ENCODE measurements at regions not wholly inside any gene's neighbourhood (a gene's known extent, or its start where the extent isn't known, plus 50 kb on each side); places are given as distances from the start of the nearest gene placed in this dataset.
"Not testable (repeated sequence)": the region's sequence is repeated elsewhere in the genome, so short reads cannot be mapped to it uniquely, and the experiment has no call there.

GRCh38 chr1:229167318-229167717 is 103.6 kb upstream of the RAB4A start:
- DNase-seq (no peak), ATAC-seq (no peak)
- H3K4me3 Mint-ChIP-seq, result no peak overlapping the region
- no peaks in the 10 kb centered on the region for H3K36me3 ChIP-seq (ENCODE audit: control insufficient read depth in 2 of 3, insufficient read depth in 3 of 3, low read length in 3 of 3)
- H3K9me3 ChIP-seq (ENCODE audit: control insufficient read depth in 2 of 3, low read length in 3 of 3), result no peaks in the 10 kb centered on the region
- no peaks in the 10 kb centered on the region for H3K4me1 ChIP-seq (ENCODE audit: control insufficient read depth in 2 of 2, insufficient read depth in 2 of 2, low read length in 2 of 2)
- peaks cover 0 to 7% (median 5%) of the 10 kb centered on the region in 7 donors for H3K4me1 Mint-ChIP-seq
- no peaks in the 10 kb centered on the region for H3K36me3 Mint-ChIP-seq
- H3K4me3 ChIP-seq (ENCODE audit: low read length), result no peak overlapping the region
- ChIA-PET CTCF (no interaction called here), POLR2A (no interaction called here)
- H3K27me3 ChIP-seq (ENCODE audit: control insufficient read depth in 2 of 2, insufficient read depth in 2 of 2, low read length in 2 of 2), result no peaks in the 10 kb centered on the region
- H3K27me3 Mint-ChIP-seq, result peaks cover 0 to 4% (median 0%) of the 10 kb centered on the region in 5 donors
- intact Hi-C loops (cut with micrococcal nuclease), result no loop called here
- H3K27ac Mint-ChIP-seq, result peak overlapping the region in 1 of 9 donors; percentile 53
- no peak overlapping the region for H3K27ac ChIP-seq (ENCODE audit: low read depth, low read length)
- peaks cover 0 to 1% (median 0%) of the 10 kb centered on the region in 11 donors for H3K9me3 Mint-ChIP-seq

DNA sequence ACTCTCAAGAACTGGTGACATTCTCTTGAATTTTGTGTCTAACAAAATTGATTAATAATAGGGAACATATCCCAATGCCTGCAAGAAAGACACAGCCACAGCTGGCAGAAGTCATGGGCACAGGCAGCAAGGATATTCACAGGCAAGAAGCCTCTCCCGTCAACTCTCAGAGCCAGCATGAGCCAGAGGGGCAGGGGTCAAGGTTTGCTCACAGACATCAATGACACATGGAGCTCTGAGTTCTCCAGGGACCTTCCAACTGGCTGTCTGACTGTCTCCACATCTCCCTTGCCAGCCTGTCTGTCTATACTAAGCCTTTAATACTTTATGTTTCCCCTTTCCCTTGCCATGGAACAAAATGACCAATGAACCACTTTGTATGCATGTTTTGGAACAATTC is 101.5 kb upstream of the RAB4A start:
- no peak overlapping the region for H3K4me3 ChIP-seq (ENCODE audit: low read length)

DNA sequence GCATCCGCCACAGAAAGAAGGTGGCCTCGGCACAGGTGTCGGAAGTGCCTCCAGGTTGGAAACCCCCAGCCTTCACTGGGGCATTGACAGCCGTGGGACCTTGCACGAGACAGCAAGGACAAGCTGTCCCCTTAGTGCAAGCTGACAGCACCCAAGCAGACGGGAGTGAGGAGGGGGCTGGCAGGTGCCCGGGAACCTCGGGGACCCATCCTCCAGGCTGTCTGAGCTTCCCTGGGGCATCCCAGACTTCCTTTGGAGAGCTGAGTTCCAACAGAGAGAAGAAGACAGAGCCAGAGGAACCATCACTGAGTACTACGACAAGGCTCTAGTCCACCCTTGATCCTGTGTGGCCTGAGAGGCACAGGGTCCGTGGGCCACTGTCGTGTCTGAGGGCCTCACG is 100.6 kb upstream of the RAB4A start:
- Mint-ChIP-seq H3K4me1 (peaks cover 0 to 4% (median 0%) of the 10 kb centered on the region in 7 donors), H3K36me3 (no peaks in the 10 kb centered on the region), H3K4me3 (no peak overlapping the region), H3K27ac (no peak overlapping the region), H3K9me3 (peaks cover 0 to 1% (median 0%) of the 10 kb centered on the region in 11 donors), H3K27me3 (peaks cover 0 to 5% (median 0%) of the 10 kb centered on the region in 5 donors)
- H3K27me3 ChIP-seq (ENCODE audit: control insufficient read depth in 2 of 2, insufficient read depth in 2 of 2, low read length in 2 of 2), result no peaks in the 10 kb centered on the region
- no peaks in the 10 kb centered on the region for H3K4me1 ChIP-seq (ENCODE audit: control insufficient read depth in 2 of 2, insufficient read depth in 2 of 2, low read length in 2 of 2)
- ChIA-PET CTCF (interaction anchor here (0.8 kb wide), 1 partner anchor 32 kb away, joined by 3 read pairs; no protein-coding TSS in a partner anchor), POLR2A (no interaction called here)
- no peaks in the 10 kb centered on the region for H3K9me3 ChIP-seq (ENCODE audit: control insufficient read depth in 2 of 3, low read length in 3 of 3)
- no peak overlapping the region for H3K4me3 ChIP-seq (ENCODE audit: low read length)
- ATAC-seq (no peak), DNase-seq (no peak)
- H3K36me3 ChIP-seq (ENCODE audit: control insufficient read depth in 2 of 3, insufficient read depth in 3 of 3, low read length in 3 of 3), result no peaks in the 10 kb centered on the region
- H3K27ac ChIP-seq (ENCODE audit: low read depth, low read length), result no peak overlapping the region
- intact Hi-C loops (cut with micrococcal nuclease), result no loop called here

More for the DNA sequence above, 101.5 kb upstream of the RAB4A start:
- POLR2A ChIA-PET, result no interaction called here
- intact Hi-C loops (cut with micrococcal nuclease), result no loop called here
- Histone ChIP-seq H3K9me3 (ENCODE audit: control insufficient read depth in 2 of 3, low read length in 3 of 3) (no peaks in the 10 kb centered on the region), H3K27ac (ENCODE audit: low read depth, low read length) (no peak overlapping the region), H3K27me3 (ENCODE audit: control insufficient read depth in 2 of 2, insufficient read depth in 2 of 2, low read length in 2 of 2) (no peaks in the 10 kb centered on the region), H3K36me3 (ENCODE audit: control insufficient read depth in 2 of 3, insufficient read depth in 3 of 3, low read length in 3 of 3) (no peaks in the 10 kb centered on the region), H3K4me1 (ENCODE audit: control insufficient read depth in 2 of 2, insufficient read depth in 2 of 2, low read length in 2 of 2) (no peaks in the 10 kb centered on the region)
- H3K4me1 Mint-ChIP-seq, result peaks cover 0 to 7% (median 3%) of the 10 kb centered on the region in 7 donors
- no peak for ATAC-seq
- peaks cover 0 to 1% (median 0%) of the 10 kb centered on the region in 11 donors for H3K9me3 Mint-ChIP-seq
- no peak overlapping the region for H3K27ac Mint-ChIP-seq
- CTCF ChIA-PET, result no interaction called here
- no peak overlapping the region for H3K4me3 Mint-ChIP-seq
- peaks cover 0 to 4% (median 0%) of the 10 kb centered on the region in 5 donors for H3K27me3 Mint-ChIP-seq
- no peaks in the 10 kb centered on the region for H3K36me3 Mint-ChIP-seq
- DNase-seq, result no peak

DNA sequence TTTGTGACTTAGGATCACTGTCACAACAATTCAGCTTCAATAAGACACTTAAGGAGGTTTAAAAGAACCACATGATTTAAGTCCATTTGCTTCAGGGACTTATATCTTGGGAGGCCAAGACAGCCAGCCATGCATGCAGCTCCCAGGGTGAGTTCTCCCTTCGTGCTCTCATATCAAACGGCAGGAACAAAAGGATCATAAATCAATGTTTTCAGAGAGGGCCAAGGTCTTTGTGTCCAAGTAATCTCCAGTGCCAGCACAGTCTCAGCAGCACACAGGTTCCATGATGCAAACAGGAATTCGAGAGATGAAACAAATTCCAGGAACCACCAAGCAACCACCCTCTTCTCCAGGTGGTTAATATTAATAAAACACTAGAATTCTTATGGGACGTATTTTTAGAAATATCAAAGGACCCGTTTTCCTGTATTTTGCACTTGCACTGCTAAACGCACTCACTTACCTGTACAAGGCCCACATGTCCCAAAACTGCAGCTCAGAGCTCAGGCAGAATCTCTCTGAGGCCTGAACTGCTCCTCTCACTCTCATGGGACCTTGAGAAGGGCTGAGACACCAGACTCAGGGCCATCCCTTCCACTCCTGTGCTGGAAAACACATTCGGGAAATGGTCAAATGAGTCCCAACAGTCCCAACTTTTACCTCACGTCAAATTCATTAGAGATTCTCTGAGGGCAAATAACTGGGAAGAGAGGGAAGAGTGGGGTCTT is 100.0 kb upstream of the RAB4A start:
- CTCF ChIA-PET, result interaction anchor here (0.8 kb wide), 1 partner anchor 33 kb away, joined by 3 read pairs; no protein-coding TSS in a partner anchor
- no peaks in the 10 kb centered on the region for H3K4me1 ChIP-seq (ENCODE audit: control insufficient read depth in 2 of 2, insufficient read depth in 2 of 2, low read length in 2 of 2)
- H3K4me3 ChIP-seq (ENCODE audit: low read length), result no peak overlapping the region
- Mint-ChIP-seq H3K9me3 (peaks cover 0 to 1% (median 0%) of the 10 kb centered on the region in 11 donors), H3K27ac (peak overlapping the region in 1 of 9 donors; percentile 53), H3K4me3 (no peak overlapping the region), H3K4me1 (peaks cover 0 to 2% (median 0%) of the 10 kb centered on the region in 7 donors), H3K36me3 (no peaks in the 10 kb centered on the region), H3K27me3 (peaks cover 0 to 6% (median 0%) of the 10 kb centered on the region in 5 donors)
- H3K9me3 ChIP-seq (ENCODE audit: control insufficient read depth in 2 of 3, low read length in 3 of 3), result no peaks in the 10 kb centered on the region
- no peaks in the 10 kb centered on the region for H3K27me3 ChIP-seq (ENCODE audit: control insufficient read depth in 2 of 2, insufficient read depth in 2 of 2, low read length in 2 of 2)
- POLR2A ChIA-PET, result no interaction called here
- ATAC-seq (no peak), DNase-seq (no peak)
- no peaks in the 10 kb centered on the region for H3K36me3 ChIP-seq (ENCODE audit: control insufficient read depth in 2 of 3, insufficient read depth in 3 of 3, low read length in 3 of 3)
- no peak overlapping the region for H3K27ac ChIP-seq (ENCODE audit: low read depth, low read length)
- intact Hi-C loops (cut with micrococcal nuclease), result no loop called here

DNA sequence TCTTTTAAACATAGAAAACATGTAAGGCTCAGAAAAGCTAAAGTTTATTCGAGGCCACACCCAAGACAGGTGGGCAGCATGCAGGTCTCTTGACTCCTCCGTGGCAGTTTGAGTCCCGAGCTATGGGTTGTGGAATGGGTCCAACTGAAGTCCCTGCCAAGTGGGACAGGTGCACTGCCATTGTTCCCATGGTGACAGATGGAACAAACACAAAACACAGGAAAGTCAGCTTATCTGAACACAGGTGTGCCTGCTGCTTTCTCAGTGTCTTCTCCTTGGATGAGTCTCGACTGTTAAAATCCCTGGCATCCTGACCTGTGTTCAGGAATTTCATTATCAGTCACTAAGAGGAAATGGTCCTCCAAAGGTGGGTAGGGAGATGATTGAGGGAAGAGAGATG is 99.0 kb upstream of the RAB4A start:
- Histone ChIP-seq H3K4me3 (ENCODE audit: low read length) (no peak overlapping the region), H3K36me3 (ENCODE audit: control insufficient read depth in 2 of 3, insufficient read depth in 3 of 3, low read length in 3 of 3) (no peaks in the 10 kb centered on the region), H3K9me3 (ENCODE audit: control insufficient read depth in 2 of 3, low read length in 3 of 3) (no peaks in the 10 kb centered on the region), H3K27ac (ENCODE audit: low read depth, low read length) (no peak overlapping the region), H3K27me3 (ENCODE audit: control insufficient read depth in 2 of 2, insufficient read depth in 2 of 2, low read length in 2 of 2) (no peaks in the 10 kb centered on the region), H3K4me1 (ENCODE audit: control insufficient read depth in 2 of 2, insufficient read depth in 2 of 2, low read length in 2 of 2) (no peaks in the 10 kb centered on the region)
- Mint-ChIP-seq H3K4me3 (no peak overlapping the region), H3K4me1 (peaks cover 0 to 2% (median 0%) of the 10 kb centered on the region in 7 donors), H3K27ac (peak overlapping the region in 1 of 9 donors; percentile 5), H3K27me3 (peaks cover 0 to 6% (median 0%) of the 10 kb centered on the region in 5 donors), H3K36me3 (no peaks in the 10 kb centered on the region), H3K9me3 (peaks cover 0 to 1% (median 0%) of the 10 kb centered on the region in 11 donors)
- POLR2A ChIA-PET, result no interaction called here
- DNase-seq, result no peak
- CTCF ChIA-PET, result no interaction called here
- intact Hi-C loops (cut with micrococcal nuclease), result no loop called here
- ATAC-seq, result no peak

DNA sequence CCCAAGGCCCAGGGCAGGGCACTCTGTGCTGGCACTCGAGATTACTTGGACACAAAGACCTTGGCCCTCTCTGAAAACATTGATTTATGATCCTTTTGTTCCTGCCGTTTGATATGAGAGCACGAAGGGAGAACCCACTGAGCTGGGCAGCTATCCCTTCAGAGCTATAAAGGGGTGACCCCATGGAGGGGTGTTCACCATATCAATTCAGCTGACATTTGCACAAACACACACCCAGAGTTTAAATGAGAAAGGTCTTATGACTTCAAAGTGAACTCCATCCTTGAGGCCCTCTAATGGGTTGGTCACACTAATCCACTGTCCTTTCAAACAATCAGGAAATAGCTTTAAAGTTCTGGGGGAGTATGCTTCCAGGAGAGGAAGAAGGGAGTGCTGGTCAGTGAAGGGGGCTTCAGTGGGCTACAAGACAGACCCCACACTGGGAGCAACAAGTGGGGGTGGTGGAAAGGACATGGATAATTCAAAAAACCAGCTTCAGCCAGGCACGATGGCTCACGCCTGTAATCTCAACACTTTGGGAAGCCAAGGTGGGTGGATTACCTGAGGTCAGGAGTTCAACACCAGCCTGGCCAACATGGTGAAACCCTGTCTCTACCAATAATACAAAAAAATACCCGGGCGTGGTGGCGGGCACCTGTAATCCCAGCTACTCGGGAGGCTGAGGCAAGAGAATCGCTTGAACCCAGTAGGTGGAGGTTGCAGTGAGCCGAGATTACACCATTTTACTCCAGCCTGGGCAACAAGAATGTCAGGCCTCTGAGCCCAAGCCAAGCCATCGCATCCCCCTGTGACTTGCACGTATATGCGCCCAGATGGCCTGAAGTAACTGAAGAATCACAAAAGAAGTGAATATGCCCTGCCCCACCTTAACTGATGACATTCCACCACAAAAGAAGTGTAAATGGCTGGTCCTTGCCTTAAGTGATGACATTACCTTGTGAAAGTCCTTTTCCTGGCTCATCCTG is 97.1 kb upstream of the RAB4A start:
- H3K36me3 Mint-ChIP-seq; H3K4me3 ChIP-seq (ENCODE audit: low read length); DNase-seq; H3K9me3 Mint-ChIP-seq; H3K27ac ChIP-seq (ENCODE audit: low read depth, low read length); H3K27me3 Mint-ChIP-seq; ATAC-seq; H3K4me3 Mint-ChIP-seq; H3K4me1 Mint-ChIP-seq; H3K4me1 ChIP-seq (ENCODE audit: control insufficient read depth in 2 of 2, insufficient read depth in 2 of 2, low read length in 2 of 2); H3K27ac Mint-ChIP-seq; POLR2A ChIA-PET; H3K27me3 ChIP-seq (ENCODE audit: control insufficient read depth in 2 of 2, insufficient read depth in 2 of 2, low read length in 2 of 2); CTCF ChIA-PET; H3K9me3 ChIP-seq (ENCODE audit: control insufficient read depth in 2 of 3, low read length in 3 of 3); intact Hi-C loops (cut with micrococcal nuclease); H3K36me3 ChIP-seq (ENCODE audit: control insufficient read depth in 2 of 3, insufficient read depth in 3 of 3, low read length in 3 of 3): not testable (repeated sequence)

Measured in naive thymus-derived CD4-positive, alpha-beta T cell (primary cell).